ENCODE measurements at regions not wholly inside any gene's neighbourhood (a gene's known extent, or its start where the extent isn't known, plus 50 kb on each side); places are given as distances from the start of the nearest gene placed in this dataset.
"Not testable (repeated sequence)": the region's sequence is repeated elsewhere in the genome, so short reads cannot be mapped to it uniquely, and the experiment has no call there.

DNA sequence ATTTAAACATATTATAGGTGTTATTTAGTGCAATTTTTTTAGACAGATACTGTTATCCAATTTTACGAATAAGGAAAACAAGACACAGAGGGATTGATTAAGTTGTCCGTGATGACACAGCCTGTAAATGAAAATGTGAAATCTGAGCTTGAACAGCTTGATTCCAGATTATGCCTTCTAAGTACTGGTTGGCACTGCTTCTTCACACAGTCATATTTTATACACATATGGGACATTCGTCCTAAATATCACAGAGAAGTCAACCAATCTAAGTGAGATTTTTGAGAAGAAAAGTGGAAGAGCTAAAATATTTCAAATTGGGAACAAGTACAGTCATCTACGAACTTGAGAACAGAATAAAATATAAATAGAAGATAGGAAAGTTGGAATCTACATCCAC lies 756.3 kb downstream of the BCKDHB start:
- no peak for DNase-seq

GRCh38 chr6:80860107-80860506 lies 753.6 kb downstream of the BCKDHB start:
- no peak for DNase-seq

- DNase-seq: not testable (repeated sequence)
Observed at GRCh38 chr6:80847973-80848372, 741.5 kb downstream of the BCKDHB start.

DNA sequence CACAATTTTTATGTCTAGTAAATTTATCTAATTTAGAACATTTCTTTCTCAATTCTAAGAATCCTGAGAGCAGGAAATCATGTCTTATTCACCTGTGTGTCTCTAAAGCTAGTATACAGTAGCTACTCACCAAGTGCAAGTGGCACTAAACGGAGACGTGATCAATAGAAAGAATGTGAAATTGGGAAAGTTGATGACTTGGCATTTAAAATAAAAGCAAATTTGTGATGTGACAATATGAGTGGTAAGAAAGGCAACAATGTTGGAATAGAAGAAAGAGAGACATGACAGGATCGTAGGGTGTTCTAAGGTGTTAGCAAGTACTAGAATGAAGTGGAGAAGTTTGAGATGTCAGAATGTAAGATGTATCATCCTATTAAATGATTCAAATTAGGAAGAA lies 725.9 kb downstream of the BCKDHB start:
- no peak for DNase-seq

DNA sequence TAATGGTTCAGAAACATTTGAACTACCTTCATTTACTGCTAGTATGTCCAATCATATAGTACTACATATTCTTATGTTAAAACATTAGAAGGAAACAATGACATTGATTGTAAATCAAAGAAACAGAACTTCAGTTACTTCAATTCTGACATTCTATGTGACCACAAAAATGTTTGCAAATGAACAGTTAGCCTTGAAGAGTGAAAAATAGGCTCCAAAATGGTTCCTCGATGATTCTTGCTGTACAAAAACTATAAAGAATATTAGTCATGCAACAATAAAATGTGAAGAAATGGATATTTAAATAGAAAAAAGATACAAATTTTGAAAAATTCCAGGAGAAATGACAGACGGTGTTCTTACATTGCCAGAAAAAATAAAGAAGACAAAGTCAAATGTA lies 686.9 kb downstream of the BCKDHB start:
- no peak for DNase-seq

GRCh38 chr6:80792151-80792550 lies 685.7 kb downstream of the BCKDHB start:
- no peak for DNase-seq

DNA sequence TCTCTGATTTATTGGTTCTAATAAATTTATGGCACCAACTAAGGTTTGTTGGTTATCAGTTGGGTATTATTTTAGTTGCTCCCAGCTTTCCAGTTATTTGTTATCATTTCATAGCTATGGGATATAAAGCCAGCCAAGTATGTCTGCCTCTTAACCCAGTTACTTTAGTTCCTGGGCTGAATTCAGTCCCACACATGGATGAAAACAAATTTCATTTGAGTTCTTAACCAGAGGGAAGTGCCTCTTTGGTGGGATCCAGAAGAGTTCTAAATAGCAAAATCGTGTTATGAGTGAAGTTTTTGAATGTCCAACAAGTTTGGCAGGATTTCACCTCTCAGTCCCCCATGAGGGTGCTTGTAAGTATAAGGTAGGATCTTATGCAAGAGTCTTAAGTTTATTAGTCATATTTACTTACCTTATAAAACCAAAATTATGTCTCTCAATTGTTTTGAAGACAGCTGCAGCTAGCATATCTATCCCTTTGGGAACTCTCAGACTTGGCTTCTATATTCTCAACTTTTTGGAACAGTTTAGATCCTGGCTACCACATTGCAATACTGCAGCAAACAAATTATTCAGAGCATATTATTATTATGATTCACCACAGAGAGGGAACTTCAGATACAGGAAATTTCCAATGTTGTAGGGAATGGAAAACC lies 683.6 kb downstream of the BCKDHB start:
- DNase-seq: no peak

DNA sequence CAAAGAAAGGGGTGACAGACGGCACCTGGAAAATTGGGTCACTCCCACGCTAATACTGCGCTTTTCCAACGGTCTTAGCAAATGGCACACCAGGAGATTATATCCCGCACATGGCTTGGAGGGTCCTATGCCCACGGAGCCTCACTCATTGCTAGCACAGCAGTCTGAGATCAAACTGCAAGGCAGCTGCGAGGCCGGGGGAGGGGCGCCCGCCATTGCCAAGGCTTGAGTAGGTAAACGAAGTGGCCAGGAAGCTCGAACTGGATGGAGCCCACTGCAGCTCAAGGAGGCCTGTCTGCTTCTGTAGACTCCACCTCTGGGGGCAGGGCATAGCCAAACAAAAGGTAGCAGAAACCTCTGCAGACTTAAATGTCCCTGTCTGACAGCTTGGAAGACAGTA lies 676.8 kb downstream of the BCKDHB start:
- DNase-seq: not testable (repeated sequence)

DNA sequence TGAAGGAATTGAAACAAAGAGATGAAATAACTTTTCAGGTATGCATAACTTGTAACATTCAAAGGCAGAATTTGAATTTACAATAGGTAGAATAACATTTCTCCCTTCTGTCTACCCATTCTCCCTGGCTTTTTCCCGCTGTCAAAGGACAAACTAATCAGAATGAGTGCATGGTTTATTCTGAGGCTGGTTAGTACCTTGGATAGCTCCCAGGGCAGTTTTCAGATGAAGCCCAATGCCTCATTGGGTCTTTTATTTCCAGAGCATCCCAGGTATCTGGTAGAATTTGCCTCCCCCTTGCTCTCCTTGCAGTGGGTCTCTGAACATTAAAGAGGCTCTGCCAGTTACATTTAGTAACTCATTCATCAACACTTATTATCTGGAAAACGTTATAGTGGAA lies 665.5 kb downstream of the BCKDHB start:
- no peak for DNase-seq

- no peak for DNase-seq
Observed at GRCh38 chr6:80769106-80769505, 662.6 kb downstream of the BCKDHB start.

DNA sequence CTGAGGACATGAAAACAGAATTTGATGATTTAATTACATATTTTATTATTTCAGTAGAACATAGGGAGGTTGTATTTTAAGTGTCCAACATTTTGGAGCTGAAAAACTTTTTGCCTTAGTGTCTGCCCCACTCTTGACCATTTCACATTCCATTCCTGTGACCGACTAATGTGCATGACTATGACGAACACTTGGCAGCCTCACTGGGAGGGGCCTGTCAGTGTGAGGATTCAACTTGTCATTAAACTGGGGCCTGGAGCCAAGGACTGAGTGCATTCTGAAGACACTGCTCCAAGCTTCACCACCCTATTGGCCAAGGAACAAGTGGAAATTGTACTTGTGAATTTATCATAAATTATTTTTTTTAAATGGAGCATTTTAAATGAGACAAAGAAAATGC lies 661.3 kb downstream of the BCKDHB start:
- no peak for DNase-seq

DNA sequence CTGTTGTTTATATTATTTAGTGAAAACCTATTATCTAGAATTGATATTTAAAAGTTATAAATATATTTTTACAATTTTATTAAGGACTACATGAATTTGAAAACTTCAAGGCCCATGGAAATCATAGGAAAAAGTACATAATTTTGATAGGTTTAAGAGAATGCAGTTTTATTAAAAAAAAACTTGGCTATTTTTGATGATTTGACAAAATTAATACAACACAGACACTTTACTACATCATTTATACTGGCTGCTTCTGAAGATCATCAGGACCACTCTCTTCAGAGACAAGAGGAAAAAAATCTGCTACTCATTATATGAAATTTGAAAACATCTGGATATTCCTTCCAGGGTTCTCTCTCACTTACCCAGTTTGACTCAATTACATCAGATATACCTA lies 637.7 kb downstream of the BCKDHB start:
- DNase-seq: no peak

DNA sequence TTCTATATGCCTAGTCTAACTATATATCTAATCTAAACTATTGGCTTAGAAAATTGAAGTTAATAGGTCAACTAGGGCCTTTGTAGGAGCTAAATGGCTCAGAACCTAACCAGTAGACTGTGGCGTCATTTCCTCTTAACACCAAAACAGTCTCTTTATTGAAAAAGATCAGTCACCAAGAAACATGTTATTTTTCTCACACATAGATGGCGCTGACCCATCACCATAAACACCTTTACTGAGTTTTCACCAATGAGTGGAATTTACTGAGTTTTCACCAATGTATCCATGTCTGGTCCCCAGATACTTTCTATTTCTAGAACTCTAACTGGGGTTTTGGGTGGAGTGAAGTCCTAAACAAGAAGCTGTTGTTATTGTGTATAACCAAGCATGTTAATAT lies 636.0 kb downstream of the BCKDHB start:
- no peak for DNase-seq

GRCh38 chr6:80733641-80734040 lies 627.2 kb downstream of the BCKDHB start:
- no peak for DNase-seq

GRCh38 chr6:80728830-80729229 lies 622.4 kb downstream of the BCKDHB start:
- DNase-seq: no peak

DNA sequence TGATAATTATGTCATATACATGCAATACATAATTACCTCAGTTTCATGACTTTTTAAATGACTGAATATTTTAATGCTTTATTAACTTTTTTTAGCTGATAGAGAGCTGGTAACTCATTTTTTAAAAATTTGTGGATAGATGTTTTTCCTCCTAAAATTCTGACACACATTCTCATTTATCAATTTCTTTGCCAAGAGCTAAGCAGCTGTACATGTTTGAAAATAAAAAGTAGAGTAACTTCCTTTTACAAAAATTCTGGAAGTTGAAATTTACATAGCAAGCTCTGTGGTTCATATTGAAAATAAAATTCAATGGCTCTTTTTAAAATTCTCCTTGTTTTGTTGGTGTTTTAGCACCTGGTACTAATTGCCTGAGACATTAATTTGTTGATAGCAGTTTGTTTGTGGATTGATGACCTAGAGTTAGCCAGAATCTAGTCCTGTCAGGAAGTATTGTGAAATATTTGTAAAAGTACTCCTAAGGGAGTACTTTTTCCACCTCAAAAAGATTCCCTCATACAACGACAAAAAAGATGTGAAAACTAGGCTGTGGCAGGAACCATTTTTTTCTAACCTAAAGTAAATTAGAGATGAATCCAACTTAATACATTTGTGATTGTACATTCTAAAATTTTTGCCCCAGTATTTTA lies 621.8 kb downstream of the BCKDHB start:
- DNase-seq: no peak

GRCh38 chr6:80725156-80725930 lies 618.9 kb downstream of the BCKDHB start:
- DNase-seq: no peak

DNA sequence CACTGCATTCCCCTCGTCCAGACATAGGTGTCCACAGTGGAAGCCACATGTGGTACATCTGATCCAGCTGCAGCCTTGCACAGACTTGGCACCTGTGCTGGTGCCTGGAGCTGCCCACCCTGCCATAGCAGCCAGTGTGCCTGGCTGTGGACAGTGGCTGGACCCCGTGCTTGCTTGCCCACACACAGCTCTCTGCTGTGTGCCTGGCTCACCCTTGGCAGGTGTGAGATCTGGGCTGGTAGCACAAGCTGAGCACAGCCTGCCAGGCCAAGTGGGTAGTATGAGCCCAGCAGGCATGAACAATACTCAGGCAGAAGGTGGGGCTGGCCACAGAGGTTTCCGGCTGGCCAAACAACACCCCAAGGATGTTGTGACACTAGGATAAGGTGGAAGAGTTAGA lies 614.4 kb downstream of the BCKDHB start:
- no peak for DNase-seq

GRCh38 chr6:80714513-80714912 lies 608.0 kb downstream of the BCKDHB start:
- DNase-seq: no peak

DNA sequence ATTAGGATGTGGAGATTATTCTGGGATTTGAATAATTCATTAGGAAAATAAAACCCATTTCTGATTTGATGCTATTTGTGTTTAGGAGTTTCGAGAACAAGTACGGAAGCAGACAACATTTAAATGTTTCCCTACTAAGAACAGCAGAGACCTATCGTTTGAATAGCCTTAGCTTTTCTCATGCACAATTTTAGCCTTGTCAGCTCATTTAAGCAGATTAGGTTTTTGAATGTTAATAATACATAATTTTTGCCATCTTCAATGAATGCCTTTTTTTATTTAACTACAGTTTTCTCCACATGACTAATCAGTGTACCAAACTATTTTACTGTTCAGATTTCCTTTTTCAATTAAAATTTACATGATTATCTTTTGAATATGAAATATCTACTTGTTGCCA lies 592.0 kb downstream of the BCKDHB start:
- no peak for DNase-seq

DNA sequence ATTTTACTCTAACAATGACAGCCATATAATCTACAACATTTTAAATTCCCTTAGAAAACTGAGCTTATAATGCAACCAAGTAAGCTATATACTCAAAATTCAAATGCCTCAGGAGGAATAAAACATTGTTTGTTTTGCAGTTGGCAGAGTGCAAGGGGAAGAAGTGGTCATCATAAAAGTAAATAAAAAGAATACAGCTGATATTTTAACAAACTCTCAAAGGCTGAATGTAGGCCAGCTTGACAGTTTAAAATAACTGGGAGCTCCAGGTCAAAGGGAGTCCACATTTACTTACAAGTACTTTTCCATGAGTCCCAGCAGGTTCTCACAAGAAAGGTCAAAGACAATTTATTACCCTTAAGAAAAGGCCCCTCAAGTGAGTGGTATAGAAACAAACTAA lies 589.8 kb downstream of the BCKDHB start:
- DNase-seq: no peak

DNA sequence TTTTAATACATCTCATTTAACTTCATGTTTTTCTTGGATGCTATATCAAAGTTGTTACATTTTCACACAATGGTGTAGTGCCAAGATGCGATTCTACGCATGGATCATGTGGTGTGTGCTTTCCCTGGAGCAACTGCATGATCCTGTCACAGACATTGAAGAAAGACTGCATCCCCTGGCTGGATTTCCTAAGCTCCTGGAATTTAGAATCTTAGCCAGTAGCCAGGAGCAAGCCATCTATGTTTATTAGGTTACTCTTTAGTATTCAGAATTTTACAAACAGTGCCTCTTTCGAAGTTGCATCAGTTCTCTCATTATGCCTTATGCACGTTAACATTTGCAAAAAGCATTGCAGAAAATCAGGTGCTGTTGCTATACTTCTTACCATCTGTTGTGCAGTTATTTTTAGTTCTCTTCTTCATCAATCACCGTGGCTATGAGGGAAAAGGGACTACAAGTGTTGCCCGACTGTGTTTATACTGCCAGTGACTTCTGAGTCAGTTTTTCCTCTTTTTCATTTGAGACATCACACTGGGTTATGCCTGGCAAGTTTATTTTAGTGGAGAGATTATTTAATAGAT lies 584.2 kb downstream of the BCKDHB start:
- DNase-seq: no peak

- DNase-seq: no peak
Observed at GRCh38 chr6:80689716-80690395, 583.4 kb downstream of the BCKDHB start.

Measured in CD4-positive, alpha-beta T cell treated with Interleukin-1 beta for 1 hour (primary cell).